Adrenal gland (tissue), 9 donors: ENCODE measurements at regions not wholly inside any gene's neighbourhood (a gene's known extent, or its start where the extent isn't known, plus 50 kb on each side); places are given as distances from the start of the nearest gene placed in this dataset.

Experiments used
- DNase-seq, 7 donors: peaks; one replicate each; pipeline ENCODE4 v3.0.0-alpha.2; 2019 to 2020
- H3K27ac ChIP-seq, 5 donors: fragments of 200-600 bp; sonication (generic) in 4 of 5; 1 replicate in 3 of 5; 2 replicates in 2 of 5; pipeline versions ENCODE4 v1.5.1 to v1.8.0; 2016 to 2020; ENCODE audit warnings: mild to moderate bottlenecking in 1 of 5
- H3K27me3 ChIP-seq: fragments of 200-600 bp; 2 replicates; pipeline ENCODE4 v1.8.0; 2021
- H3K36me3 ChIP-seq, 2 donors: fragments of 200-600 bp; replicated peaks in 1 of 2; 1 replicate in 1 of 2; 2 replicates in 1 of 2; pipeline versions ENCODE4 v1.5.1 to v1.8.0; 2018 to 2022
- H3K4me1 ChIP-seq, 2 donors: fragments of 200-600 bp; replicated peaks in 1 of 2; 1 replicate in 1 of 2; 2 replicates in 1 of 2; pipeline versions ENCODE4 v1.5.1 to v1.8.0; 2018 to 2021
- H3K4me3 ChIP-seq, 4 donors: fragments of 200-600 bp; sonication (generic) in 3 of 4; one replicate each; pipeline ENCODE4 v1.5.1; 2016 to 2018
- H3K9me3 ChIP-seq, 3 donors: fragments of 200-600 bp; sonication (generic) in 1 of 3; replicated peaks in 1 of 3; 1 replicate in 2 of 3; 2 replicates in 1 of 3; pipeline versions ENCODE4 v1.5.1 to v1.8.0; 2016 to 2021
- POLR2A ChIP-seq, 2 donors: fragments of 450-650 bp; IDR thresholded peaks; one replicate each; pipeline ENCODE4 v1.6.1; 2017; ENCODE audit warnings: antibody characterized with exemption in 2 of 2, mild to moderate bottlenecking in 2 of 2, moderate library complexity in 1 of 2
- WGBS, 4 donors: extraction: QIAGEN DNeasy Blood & Tissue Kit in 2 of 4; methylation state at CpG; one replicate each; pipeline versions ENCODE4 v1.1.5 to v1.1.7; 2013 to 2017; 5-methylcytosine and 5-hydroxymethylcytosine counted together
- intact Hi-C, 2 donors: fragments of 100-400 bp; cut with DNase I; formaldehyde crosslinking; loops; one replicate each; pipeline versions ENCODE4 v1.14.1 to v1.15.0; 2022 to 2023
- TF ChIP-seq, protein P1 (sequence below), 6 experiments: fragments of 450-650 bp in 4 of 6; fragments of 200-600 bp in 2 of 6; sonication (generic) in 1 of 6; IDR thresholded peaks; 1 replicate in 5 of 6; 2 replicates in 1 of 6; pipeline versions ENCODE4 v1.5.1 to v1.8.0; 2016 to 2021; ENCODE audit warnings: antibody characterized with exemption in 6 of 6, mild to moderate bottlenecking in 2 of 6, moderate library complexity in 1 of 6
- donor health status: healthy with polysubstance abuse.
- donor health status: Bipolar disorder and iron deficiency.
- donor health status: DM: yes; HTN: yes; CAD: no.
- donor health status: DM: no; HTN: no; CAD: no.
- donor health status: DM: no; HTN: no; CAD: no.

GRCh38 chr11:109511598-109511997, 89.6 kb downstream of the C11orf87 start:
- TF ChIP-seq POLR2A (IDR thresholded peaks at IDR 0.05): no peak
- TF ChIP-seq, protein P1, sequence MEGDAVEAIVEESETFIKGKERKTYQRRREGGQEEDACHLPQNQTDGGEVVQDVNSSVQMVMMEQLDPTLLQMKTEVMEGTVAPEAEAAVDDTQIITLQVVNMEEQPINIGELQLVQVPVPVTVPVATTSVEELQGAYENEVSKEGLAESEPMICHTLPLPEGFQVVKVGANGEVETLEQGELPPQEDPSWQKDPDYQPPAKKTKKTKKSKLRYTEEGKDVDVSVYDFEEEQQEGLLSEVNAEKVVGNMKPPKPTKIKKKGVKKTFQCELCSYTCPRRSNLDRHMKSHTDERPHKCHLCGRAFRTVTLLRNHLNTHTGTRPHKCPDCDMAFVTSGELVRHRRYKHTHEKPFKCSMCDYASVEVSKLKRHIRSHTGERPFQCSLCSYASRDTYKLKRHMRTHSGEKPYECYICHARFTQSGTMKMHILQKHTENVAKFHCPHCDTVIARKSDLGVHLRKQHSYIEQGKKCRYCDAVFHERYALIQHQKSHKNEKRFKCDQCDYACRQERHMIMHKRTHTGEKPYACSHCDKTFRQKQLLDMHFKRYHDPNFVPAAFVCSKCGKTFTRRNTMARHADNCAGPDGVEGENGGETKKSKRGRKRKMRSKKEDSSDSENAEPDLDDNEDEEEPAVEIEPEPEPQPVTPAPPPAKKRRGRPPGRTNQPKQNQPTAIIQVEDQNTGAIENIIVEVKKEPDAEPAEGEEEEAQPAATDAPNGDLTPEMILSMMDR (IDR thresholded peaks at IDR 0.05): no peak
- DNase-seq: no peak
- no peak overlapping the region for H3K27ac ChIP-seq
- no peaks in the 10 kb centered on the region for H3K36me3 ChIP-seq
- no peak overlapping the region for H3K4me3 ChIP-seq
- no peaks in the 10 kb centered on the region for H3K27me3 ChIP-seq
- H3K4me1 ChIP-seq: no peaks in the 10 kb centered on the region
- intact Hi-C loops: no loop called here
- H3K9me3 ChIP-seq: no peaks in the 10 kb centered on the region

DNA sequence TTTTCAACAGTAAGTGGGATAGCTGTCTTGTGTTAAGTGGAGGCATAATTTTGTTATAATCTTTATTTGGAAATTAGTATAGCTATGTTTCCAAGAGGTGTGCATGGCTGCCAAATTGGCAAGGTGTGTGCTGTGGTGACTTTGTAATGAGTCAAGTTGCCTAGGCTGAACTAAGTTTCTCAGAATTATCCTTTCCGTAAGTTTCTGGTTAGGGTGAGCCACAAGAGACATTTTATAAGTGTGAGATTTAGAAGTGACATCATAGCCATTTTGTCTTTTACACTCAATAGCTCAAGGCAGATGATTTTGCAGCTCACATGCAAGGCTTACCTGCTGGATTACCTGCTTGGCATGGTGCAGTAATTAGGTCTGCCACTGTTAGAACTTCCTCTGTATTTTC, 90.3 kb downstream of the C11orf87 start:
- TF ChIP-seq, protein P1 (IDR thresholded peaks at IDR 0.05): no peak
- no peak for TF ChIP-seq POLR2A (IDR thresholded peaks at IDR 0.05)
- H3K27ac ChIP-seq: no peak overlapping the region
- intact Hi-C loops: no loop called here
- H3K27me3 ChIP-seq: no peaks in the 10 kb centered on the region
- 83 to 86% (median 84%) methylated on average over 1 of the region's 1 CpG for WGBS, 4 donors
- no peak overlapping the region for H3K4me3 ChIP-seq
- H3K4me1 ChIP-seq: no peaks in the 10 kb centered on the region
- H3K36me3 ChIP-seq: no peaks in the 10 kb centered on the region
- H3K9me3 ChIP-seq: no peaks in the 10 kb centered on the region
- no peak for DNase-seq

DNA sequence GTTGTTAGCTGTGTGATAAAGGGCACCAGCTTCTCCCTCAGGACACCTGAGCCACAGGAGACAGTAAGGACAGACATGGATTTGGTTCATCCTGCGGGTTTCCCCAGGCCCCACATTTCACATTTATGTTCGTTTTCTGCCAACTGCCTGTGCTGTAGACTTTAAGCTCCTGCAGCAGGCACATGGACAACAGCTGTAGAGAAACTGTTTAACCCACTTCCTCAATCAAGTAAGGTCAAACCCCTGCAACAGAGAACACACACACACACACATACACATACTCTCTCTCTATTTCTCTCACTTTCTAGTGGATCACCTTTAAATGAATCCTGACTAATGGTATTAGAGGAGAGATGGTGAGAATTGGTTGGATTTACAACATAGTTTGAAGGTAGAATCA, 90.7 kb downstream of the C11orf87 start:
- no peaks in the 10 kb centered on the region for H3K27me3 ChIP-seq
- no peak overlapping the region for H3K27ac ChIP-seq
- DNase-seq: no peak
- 43 to 55% (median 52%) methylated on average over 2 of the region's 2 CpGs for WGBS, 4 donors
- H3K9me3 ChIP-seq: no peaks in the 10 kb centered on the region
- intact Hi-C loops: no loop called here
- H3K4me3 ChIP-seq: no peak overlapping the region
- H3K4me1 ChIP-seq: no peaks in the 10 kb centered on the region
- no peak for TF ChIP-seq POLR2A (IDR thresholded peaks at IDR 0.05)
- TF ChIP-seq, protein P1 (IDR thresholded peaks at IDR 0.05): no peak
- no peaks in the 10 kb centered on the region for H3K36me3 ChIP-seq

DNA sequence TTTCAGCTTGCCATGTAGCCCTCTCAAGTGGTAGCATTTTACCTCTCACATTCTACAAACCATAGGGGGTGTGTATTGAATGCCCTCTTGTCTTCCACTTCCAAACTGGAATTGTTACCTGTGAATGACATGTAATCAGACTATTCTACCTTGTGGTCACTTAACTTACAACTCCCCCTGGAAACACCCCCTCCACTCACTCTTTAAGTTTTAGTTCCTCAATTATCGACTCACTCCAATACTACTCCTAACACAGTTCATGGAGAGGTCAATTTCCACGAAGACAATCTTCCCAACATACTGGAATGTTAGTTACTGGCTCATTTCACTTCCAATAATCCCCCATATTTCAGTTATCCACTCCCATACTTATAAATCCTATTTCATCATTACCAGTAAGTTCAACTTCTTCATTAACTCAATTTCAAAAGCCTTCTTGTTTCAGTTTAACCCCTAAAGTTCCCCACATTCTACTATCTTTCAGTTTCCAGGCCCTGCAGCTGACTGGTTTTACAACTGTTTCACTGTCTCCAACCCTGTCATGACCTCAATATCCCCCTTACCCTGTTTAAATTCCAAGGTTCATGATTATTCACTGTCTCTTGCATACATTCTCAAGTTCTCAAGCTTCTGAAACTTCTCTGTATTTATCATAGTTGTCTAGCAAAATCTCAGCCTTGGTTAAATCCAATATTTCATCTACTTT, 92.5 kb downstream of the C11orf87 start:
- no peak for TF ChIP-seq POLR2A (IDR thresholded peaks at IDR 0.05)
- TF ChIP-seq, protein P1 (IDR thresholded peaks at IDR 0.05): no peak
- Histone ChIP-seq H3K27me3 (no peaks in the 10 kb centered on the region), H3K4me1 (no peaks in the 10 kb centered on the region), H3K27ac (no peak overlapping the region), H3K36me3 (no peaks in the 10 kb centered on the region), H3K9me3 (no peaks in the 10 kb centered on the region), H3K4me3 (no peak overlapping the region)
- intact Hi-C loops: no loop called here
- DNase-seq: no peak
- WGBS, 4 donors: 40 to 64% (median 55%) methylated on average over 2 of the region's 2 CpGs
